ENCODE measurements at regions not wholly inside any gene's neighbourhood (a gene's known extent, or its start where the extent isn't known, plus 50 kb on each side); places are given as distances from the start of the nearest gene placed in this dataset.

DNA sequence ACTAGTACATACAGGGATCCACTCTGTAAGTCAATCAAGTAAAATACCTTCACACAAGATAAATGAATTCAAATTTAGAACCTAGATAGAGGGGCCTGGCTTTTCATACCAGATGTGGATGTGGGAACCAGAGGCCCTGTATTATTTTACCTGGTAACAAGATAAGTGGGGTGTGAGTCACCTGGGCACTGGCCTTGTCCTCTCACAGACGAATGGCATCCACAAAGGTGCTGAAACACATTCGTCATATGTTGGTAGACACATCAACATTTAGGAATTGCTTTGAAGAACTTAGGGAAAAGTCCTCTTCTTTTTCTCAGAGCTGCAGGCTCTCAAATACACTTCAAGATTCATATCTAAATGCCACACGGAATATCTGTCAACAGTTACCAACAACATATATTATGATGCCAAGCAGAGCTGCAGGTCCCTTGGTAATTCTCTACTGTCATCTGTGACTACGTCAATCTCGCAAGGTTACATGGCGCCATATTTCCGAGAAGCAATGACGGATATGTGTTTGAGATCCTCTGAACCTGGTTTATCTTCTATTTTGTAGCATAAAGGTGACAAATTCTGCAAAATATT lies 618.6 kb downstream of the EPM2A start:
- TF ChIP-seq, protein P1, sequence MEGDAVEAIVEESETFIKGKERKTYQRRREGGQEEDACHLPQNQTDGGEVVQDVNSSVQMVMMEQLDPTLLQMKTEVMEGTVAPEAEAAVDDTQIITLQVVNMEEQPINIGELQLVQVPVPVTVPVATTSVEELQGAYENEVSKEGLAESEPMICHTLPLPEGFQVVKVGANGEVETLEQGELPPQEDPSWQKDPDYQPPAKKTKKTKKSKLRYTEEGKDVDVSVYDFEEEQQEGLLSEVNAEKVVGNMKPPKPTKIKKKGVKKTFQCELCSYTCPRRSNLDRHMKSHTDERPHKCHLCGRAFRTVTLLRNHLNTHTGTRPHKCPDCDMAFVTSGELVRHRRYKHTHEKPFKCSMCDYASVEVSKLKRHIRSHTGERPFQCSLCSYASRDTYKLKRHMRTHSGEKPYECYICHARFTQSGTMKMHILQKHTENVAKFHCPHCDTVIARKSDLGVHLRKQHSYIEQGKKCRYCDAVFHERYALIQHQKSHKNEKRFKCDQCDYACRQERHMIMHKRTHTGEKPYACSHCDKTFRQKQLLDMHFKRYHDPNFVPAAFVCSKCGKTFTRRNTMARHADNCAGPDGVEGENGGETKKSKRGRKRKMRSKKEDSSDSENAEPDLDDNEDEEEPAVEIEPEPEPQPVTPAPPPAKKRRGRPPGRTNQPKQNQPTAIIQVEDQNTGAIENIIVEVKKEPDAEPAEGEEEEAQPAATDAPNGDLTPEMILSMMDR (IDR thresholded peaks at IDR 0.05; ENCODE audit: insufficient read depth, low read length): no peak
- H3K4me3 ChIP-seq (ENCODE audit: low read depth, low read length): no peak overlapping the region
- no peak for DNase-seq (ENCODE audit: low read depth)

DNA sequence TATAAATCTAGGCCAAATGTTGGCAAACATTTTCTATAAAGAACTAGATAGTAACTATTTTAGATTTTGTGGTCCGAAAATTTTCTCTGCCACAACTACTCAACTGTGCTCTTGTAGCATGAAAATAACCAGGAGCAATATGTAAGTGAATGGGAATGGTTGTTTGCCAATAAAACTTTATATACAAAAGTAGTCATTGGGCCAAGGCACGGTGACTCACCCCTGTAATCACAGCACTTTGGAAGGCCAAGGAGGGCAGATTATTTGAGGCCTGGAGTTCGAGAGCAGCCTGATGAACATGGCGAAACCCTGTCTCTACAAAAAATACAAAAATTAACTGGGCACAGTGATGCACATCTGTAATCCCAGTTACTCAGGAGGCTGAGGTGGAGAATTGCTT lies 617.1 kb downstream of the EPM2A start:
- TF ChIP-seq, protein P1 (IDR thresholded peaks at IDR 0.05; ENCODE audit: insufficient read depth, low read length): no peak
- no peak for DNase-seq (ENCODE audit: low read depth)
- no peak overlapping the region for H3K4me3 ChIP-seq (ENCODE audit: low read depth, low read length)

DNA sequence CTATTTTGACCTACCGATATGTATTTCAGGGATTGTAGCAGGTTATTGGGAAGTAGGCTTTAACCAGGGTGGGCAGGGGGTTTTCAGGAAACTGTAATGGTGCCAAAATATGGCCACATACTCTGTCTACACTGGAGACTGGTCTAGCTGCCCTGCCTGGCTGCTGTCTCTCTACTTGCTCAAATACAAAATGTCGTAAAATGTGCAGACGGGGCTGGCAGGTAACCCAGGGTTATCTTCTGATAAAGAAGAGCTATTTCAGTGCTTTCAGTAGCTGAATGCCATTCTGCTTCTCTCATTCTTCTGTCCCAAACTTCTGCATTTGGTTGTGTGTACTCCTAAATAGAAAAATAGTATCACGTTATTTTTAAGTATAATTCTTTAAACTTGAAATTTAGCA lies 616.2 kb downstream of the EPM2A start:
- H3K4me3 ChIP-seq (ENCODE audit: low read depth, low read length): no peak overlapping the region
- DNase-seq (ENCODE audit: low read depth): no peak
- TF ChIP-seq, protein P1 (IDR thresholded peaks at IDR 0.05; ENCODE audit: insufficient read depth, low read length): no peak

DNA sequence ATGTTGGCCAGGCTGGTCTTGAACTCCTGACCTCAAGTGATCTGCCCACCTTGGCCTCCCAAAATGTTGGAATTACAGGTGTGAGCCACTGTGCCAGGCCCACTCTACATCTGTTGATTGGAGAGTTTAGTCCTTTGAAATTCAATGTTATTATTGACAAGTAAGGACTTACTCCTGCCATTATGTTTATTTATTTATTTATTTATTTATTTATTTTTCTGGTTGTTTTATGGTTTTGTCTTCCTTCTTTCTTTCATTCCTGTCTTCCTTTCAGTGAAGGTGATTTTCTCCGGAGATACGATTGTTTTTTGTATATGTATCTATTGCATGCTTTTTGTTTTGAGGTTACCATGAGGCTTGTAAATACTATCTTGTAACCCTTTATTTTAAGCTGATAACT lies 602.6 kb downstream of the EPM2A start:
- no peak overlapping the region for H3K4me3 ChIP-seq (ENCODE audit: low read depth, low read length)
- TF ChIP-seq, protein P1 (IDR thresholded peaks at IDR 0.05; ENCODE audit: insufficient read depth, low read length): no peak
- no peak for DNase-seq (ENCODE audit: low read depth)

DNA sequence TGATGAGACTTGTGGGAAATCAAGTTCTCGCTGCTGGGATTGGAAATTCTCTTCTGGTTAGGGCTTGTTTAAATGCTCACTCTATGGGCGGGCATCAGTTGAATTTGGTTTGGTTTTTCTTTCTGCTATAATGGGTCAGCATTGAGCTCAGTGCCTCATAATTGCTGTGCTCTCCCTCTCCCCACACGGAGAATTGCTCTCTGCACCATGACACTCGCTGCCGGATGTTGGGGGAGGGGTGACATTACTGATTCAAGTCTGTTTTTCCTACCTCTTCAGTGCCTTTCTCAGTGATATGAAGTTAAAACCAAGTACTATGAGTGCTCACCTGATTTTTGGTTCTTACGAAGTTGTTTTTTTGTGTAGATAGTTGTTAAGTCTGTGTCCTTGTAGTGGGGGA lies 599.6 kb downstream of the EPM2A start:
- no peak overlapping the region for H3K4me3 ChIP-seq (ENCODE audit: low read depth, low read length)
- TF ChIP-seq, protein P1 (IDR thresholded peaks at IDR 0.05; ENCODE audit: insufficient read depth, low read length): no peak
- no peak for DNase-seq (ENCODE audit: low read depth)

DNA sequence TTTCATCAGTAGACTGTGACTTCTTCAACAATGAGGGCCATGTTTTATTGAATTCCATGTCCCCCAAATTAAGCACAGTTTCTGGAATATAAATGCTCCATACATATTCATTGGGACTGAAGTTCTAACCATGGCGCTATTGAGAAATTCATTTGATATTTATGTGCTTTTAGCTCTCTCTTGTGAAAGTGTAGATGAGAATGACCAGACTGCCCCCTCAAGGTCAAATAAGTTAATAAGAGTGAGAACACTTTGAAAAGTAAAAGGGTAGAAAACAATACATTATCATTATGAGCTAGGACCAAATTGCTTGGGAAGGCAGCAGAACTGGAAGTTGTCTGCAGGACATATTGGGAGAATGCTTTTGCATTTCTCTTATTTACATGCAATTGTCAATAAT lies 597.9 kb downstream of the EPM2A start:
- TF ChIP-seq, protein P1 (IDR thresholded peaks at IDR 0.05; ENCODE audit: insufficient read depth, low read length): peak; percentile 11
- peak; percentile 52 for DNase-seq (ENCODE audit: low read depth)
- no peak overlapping the region for H3K4me3 ChIP-seq (ENCODE audit: low read depth, low read length)

All from fibroblast of the aortic adventitia (primary cell).